ENCODE measurements at regions not wholly inside any gene's neighbourhood (a gene's known extent, or its start where the extent isn't known, plus 50 kb on each side); places are given as distances from the start of the nearest gene placed in this dataset.
"Not testable (repeated sequence)": the region's sequence is repeated elsewhere in the genome, so short reads cannot be mapped to it uniquely, and the experiment has no call there.

- TF ChIP-seq CTCF (IDR thresholded peaks at IDR 0.05; ENCODE audit: borderline replicate concordance, control extremely low read depth, extremely low read depth, insufficient read depth, missing control alignments), result no peak
- DNase-seq (ENCODE audit: low spot score), result no peak
- in situ Hi-C loops (cut with MboI; ENCODE audit: low sequenced_read_pairs, unreplicated experiment), result no loop called here
These were observed 71.5 kb upstream of the FAM13C start for GRCh38 chr10:59433720-59434428.

- in situ Hi-C loops (cut with MboI; ENCODE audit: low sequenced_read_pairs, unreplicated experiment), result no loop called here
- no peak for TF ChIP-seq CTCF (IDR thresholded peaks at IDR 0.05; ENCODE audit: borderline replicate concordance, control extremely low read depth, extremely low read depth, insufficient read depth, missing control alignments)
- no peak for DNase-seq (ENCODE audit: low spot score)
These were observed 70.0 kb upstream of the FAM13C start for GRCh38 chr10:59432207-59432900.

GRCh38 chr10:59413795-59414194 lies 51.4 kb upstream of the FAM13C start:
- in situ Hi-C loops (cut with MboI; ENCODE audit: low sequenced_read_pairs, unreplicated experiment); DNase-seq (ENCODE audit: low spot score): not testable (repeated sequence)

Measured in GM13976 (cell line).